Bone marrow (tissue), 2 donors: ENCODE measurements at regions not wholly inside any gene's neighbourhood (a gene's known extent, or its start where the extent isn't known, plus 50 kb on each side); places are given as distances from the start of the nearest gene placed in this dataset.

Source experiments
- DNase-seq, 2 donors: peaks; one replicate each; lab custom pipeline; 2025; lab: John Stamatoyannopoulos, UW

DNA sequence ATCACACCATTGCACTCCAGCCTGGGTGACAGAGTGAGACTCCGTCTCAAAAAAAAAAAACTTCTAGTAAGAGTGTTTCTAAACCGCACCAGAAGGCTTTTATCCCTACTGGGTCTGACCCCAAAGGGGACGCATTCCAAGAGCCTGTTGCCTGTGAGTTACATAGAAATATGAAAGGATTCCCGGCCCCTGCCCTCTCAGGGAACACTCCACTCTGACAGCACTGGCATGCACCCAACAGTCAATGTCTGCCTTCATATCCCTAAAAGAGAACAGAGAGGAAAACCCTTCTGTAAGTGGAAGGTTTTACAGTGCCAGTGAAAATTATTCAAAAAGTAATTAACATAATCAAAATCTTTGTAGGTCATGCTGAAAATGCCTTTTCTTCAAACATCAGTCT is 117.1 kb upstream of the PTPRT start:
- DNase-seq: no peak

DNA sequence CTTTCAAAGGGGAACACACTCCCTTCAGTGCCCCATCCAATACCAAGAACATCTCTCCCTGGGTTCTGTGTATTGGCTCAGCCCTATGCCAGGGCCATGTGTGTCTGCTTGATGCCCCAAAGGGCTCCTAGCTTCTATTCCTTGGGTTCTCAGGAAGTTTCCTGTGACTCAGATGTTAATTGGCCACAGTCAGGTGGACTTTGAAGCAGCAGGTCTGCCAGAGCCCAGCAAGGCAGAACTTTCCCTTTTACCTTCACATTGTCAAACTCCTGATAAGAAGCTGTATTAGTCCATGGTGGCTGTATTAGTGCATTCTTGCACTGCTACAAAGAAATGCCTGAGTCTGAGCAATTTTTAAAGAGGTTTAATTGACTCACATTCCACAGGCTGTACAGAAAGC is 116.0 kb upstream of the PTPRT start:
- no peak for DNase-seq

DNA sequence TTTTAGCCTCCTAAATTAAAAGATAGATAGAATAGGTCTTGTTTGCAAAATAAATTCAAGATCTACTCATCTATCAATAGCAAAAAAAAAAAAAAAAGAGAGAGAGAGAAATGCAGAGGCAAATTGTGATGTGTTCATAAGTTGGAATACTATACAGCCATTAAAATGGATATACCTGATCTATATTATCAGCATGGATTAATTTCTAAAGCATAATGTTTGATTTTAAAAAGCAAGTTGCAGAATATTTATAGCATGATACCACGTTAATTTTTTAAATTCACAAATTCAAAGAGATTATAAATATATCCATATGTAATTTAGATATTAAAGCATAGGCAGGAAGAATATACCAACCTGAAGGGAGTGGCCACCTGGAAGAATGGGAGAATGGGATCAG is 114.9 kb upstream of the PTPRT start:
- DNase-seq: no peak

GRCh38 chr20:43302936-43303335 is 113.2 kb upstream of the PTPRT start:
- DNase-seq: no peak

GRCh38 chr20:43300901-43301300 is 111.2 kb upstream of the PTPRT start:
- DNase-seq: no peak

DNA sequence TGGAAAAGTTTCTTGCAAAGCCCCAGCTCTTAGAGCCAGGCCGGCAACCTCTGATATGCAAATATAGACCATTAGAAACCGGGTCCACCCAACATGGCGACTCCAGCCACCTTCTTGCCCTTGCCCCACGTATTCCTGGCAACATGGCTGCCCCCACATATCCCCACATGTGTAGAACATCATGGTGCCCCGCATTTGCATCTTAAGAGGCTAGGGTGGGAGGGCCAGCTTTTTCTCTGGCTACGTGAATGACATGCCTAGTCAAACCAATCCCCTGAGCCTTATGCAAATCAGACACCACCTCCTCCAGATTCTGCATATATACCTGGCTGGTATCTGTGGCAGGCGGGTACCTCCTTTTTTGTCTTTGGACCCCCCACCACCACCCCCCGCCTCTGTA is 106.1 kb upstream of the PTPRT start:
- no peak for DNase-seq

DNA sequence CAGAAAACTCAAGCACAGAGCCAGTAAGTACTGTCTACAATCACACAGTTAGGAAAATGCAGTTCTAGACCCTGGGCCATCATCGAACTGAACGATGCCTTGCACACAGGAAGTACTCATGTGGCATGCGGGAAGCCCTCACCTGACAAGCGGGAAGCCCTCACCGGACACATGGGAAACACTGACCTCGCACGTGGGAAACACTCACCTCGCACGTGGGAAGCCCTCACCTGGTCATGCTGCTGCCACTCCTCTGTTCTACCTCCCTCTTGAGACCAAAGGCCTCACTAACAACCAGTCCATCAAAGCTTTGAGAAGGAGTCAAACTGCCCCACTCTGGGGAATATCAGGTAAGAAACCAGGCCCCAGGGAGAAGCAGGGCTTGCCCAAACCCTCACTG is 105.6 kb upstream of the PTPRT start:
- peak in 1 of 2 donors; percentile 0 for DNase-seq

DNA sequence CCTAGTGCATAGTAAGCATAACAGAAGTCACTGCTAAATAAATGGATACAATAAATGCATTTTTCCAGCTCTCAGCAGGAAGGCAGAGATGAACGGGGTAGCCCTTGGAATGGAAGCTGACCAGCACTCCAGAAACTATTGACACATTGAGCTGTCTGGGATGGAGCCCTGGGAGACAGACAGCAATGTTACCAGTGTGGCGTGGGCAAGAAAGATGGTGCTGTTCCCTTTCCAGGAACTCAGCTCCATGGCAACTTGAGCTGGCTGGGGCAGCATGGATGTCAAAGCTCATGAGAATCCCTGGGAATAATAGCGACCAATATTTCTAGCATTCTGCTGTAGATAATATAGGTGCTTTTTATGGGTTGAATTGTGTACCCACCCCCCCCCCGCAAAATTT is 104.3 kb upstream of the PTPRT start:
- DNase-seq: no peak

- DNase-seq: no peak
These were observed 103.5 kb upstream of the PTPRT start for GRCh38 chr20:43293068-43293786.

GRCh38 chr20:43292222-43292621 is 102.5 kb upstream of the PTPRT start:
- no peak for DNase-seq

GRCh38 chr20:43287637-43288036 is 97.9 kb upstream of the PTPRT start:
- DNase-seq: no peak

DNA sequence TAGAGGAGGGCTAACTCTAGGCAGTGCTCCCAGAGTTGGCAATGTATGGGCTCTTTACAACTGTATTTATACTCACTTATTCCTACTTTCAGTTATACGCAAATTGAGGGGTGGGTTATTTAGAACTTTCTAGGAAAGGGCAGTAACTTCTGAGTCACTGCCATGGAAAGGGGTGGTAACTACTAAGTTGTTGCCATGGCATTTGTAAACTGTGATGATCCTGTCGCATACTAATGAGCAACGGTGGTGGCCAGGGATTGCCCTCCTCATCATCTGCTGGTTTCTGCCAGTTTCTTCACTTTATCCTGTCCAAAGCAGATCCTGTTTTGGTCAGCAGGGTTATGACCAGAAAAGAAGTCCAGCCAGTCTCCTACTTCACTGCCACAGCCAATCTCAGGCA is 95.5 kb upstream of the PTPRT start:
- no peak for DNase-seq

GRCh38 chr20:43284486-43284885 is 94.8 kb upstream of the PTPRT start:
- peak in 1 of 2 donors; percentile 21 for DNase-seq

GRCh38 chr20:43283126-43283525 is 93.4 kb upstream of the PTPRT start:
- DNase-seq: no peak

DNA sequence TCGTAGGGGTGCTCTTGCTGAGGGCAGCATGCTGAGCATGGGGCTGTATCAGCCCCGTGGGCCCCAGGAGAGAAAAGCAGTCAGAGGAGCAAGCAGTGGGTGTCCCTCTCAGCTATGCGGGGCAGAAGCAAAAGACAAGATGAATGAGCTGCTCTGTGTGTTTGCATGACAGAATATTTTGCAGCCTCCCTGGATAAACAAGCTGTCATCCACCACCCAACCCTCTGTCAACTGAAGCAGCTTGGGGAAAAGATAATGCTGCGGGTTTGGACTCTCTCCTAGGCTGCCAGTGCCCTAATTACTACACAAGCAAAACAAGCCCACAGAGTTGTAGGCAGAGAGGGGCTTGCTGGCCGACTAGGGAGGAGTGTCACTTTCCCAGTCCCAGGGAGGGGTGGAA is 82.3 kb upstream of the PTPRT start:
- DNase-seq: no peak

DNA sequence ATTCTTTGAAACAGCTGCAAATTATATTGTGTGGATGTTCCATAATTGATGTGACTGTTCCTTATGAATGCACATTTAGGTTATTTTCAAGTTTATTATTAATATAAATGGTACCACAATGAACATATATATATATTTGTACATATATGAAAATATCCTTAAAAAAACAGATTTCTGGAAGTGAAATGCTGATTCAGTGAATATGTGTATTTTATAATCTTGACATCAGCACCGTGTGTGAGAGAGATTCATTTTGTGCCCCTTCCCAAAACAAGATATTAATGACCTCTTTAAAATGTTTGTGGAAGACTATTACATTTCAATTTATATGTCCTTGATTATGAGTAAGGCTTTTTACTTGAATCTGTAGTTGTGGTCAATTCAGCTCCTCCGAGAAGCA is 75.7 kb upstream of the PTPRT start:
- DNase-seq: no peak

- DNase-seq: no peak
These were observed 73.5 kb upstream of the PTPRT start for GRCh38 chr20:43263226-43263625.

- no peak for DNase-seq
These were observed 72.6 kb upstream of the PTPRT start for GRCh38 chr20:43262341-43262740.

DNA sequence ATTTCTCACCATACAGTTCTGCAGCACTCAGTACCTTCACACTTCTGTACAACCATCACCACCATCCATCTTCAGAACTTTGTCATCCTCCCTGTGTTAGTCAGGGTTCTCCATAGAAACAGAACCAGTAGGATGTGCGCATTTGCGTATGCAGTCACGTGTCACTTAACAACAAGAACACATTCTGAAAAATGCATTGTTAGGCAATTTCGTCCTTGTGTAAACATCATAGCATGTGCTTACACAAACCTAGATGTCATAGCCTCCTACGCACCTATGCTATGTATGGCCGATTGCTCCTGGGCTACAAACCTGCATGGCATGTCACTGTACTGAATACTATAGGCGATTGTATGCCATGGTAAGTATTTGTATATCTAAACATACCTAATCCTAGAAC is 66.2 kb upstream of the PTPRT start:
- DNase-seq: no peak

DNA sequence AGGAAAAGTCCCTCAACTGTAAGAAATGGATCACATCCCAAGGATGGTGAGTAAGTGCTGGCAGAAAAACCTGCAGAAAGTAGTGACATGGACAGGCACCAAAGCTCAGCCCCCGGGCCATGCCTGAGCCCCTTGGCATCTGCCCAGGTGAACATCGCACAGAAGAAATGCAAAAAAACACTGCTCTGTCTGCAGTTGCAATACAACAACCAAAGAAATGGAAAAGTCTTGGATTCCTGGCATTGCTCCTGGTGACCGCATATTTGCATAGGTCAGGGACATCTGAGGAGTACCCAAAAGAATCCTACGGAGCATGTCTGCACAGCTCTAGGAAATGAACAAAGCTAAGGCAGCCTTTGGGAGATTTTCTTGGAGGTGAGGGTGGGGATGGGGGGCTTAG is 63.1 kb upstream of the PTPRT start:
- no peak for DNase-seq

GRCh38 chr20:43248341-43248740 is 58.6 kb upstream of the PTPRT start:
- no peak for DNase-seq

DNA sequence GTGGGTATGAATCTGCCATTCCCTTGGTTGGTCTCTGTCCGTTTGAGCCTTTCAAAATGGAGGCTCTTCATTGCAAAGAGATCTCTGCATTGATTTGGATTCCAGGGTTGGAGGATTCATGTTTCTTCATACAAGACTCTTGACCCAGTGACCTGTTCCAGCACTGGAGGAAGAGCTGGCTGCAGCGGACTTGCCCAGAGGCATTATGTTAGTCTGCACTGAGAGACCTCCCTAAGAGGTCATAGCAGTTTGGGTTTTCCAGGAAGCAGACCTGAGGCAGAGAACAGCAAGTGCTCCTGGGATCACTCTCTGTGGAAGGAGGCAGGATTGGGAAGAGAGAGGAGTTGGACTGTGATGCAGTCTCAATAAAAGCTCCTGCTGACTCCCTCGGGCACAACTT is 57.7 kb upstream of the PTPRT start:
- DNase-seq: no peak

DNA sequence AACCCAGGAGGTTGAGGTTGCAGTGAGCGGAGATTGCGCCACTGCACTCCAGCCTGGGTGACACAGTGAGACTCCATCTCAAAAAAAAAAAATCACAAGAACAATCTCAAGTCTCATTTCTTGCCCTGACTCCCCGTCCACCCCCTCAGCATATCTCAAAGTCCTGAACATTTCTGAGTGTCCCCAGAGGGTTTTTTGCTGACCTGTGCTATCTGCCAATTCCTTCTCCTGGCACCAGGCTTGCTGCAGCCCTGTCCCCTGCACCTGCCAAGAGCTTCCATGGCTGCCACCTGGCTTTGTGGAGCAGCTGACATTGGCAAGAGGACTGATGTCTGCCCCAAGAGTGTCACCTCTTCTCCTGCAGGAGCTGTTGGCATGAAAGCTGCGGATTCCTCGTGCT is 54.9 kb upstream of the PTPRT start:
- no peak for DNase-seq

DNA sequence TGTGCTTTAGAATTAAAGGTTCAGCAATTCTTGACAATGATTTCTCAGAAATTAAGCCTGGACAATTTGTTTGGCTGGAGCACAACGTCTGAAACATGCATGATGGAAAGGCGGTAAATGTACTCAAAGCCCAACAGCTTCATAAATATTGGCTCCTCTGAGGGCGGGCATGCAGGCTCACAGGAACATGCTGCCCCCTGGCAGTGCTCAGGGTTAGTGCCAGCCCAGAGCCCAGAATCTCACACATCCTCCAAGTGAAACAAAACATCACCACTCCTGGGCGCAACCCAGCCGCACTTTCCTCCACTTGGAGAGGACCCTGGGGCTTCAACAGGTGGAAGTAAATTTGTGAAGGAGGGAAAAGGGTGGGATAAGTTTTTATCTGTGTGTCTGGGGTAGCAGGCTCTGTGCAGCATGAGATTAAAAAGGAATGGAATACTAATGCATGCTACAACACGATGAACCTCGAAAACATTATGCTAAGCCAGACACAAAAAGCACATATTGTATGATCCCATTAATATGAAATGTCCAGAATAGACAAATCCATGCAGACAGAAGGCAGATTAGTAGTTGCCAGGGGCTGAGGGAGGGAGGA is 54.1 kb upstream of the PTPRT start:
- no peak for DNase-seq
